Gastrocnemius medialis (tissue), 4 donors: ENCODE measurements at regions not wholly inside any gene's neighbourhood (a gene's known extent, or its start where the extent isn't known, plus 50 kb on each side); places are given as distances from the start of the nearest gene placed in this dataset.
A peak's percentile ranks its signal among the peaks of the same experiment; 100 is the strongest.
"Not testable (repeated sequence)": the region's sequence is repeated elsewhere in the genome, so short reads cannot be mapped to it uniquely, and the experiment has no call there.

Source experiments
- ATAC-seq, 2 donors: fragments of 150-250 bp; one replicate each; pipeline ENCODE4 v1.9.1; 2016
- DNase-seq, 2 donors: peaks; one replicate each; pipeline ENCODE4 v3.0.0-alpha.2; 2019
- H3K27ac ChIP-seq, 4 donors: fragments of 200-600 bp; sonication (generic); 1 replicate in 1 of 4; 2 replicates in 3 of 4; pipeline ENCODE4 v1.5.1; 2016 to 2018; ENCODE audit warnings: mild to moderate bottlenecking in 2 of 4, moderate library complexity in 1 of 4
- H3K27me3 ChIP-seq, 3 donors: fragments of 200-600 bp; sonication (generic) in 2 of 3; 1 replicate in 1 of 3; 2 replicates in 2 of 3; pipeline versions ENCODE4 v1.5.1 to v1.6.0; 2016 to 2019; ENCODE audit warnings: mild to moderate bottlenecking in 1 of 3, moderate library complexity in 1 of 3
- H3K36me3 ChIP-seq, 2 donors: fragments of 200-600 bp; sonication (generic) in 1 of 2; one replicate each; pipeline ENCODE4 v1.5.1; 2017 to 2018
- H3K4me1 ChIP-seq, 2 donors: fragments of 200-600 bp; sonication (generic) in 1 of 2; one replicate each; pipeline ENCODE4 v1.5.1; 2016 to 2017; ENCODE audit warnings: mild to moderate bottlenecking in 2 of 2
- H3K4me3 ChIP-seq, 4 donors: fragments of 200-600 bp; sonication (generic) in 3 of 4; 1 replicate in 1 of 4; 2 replicates in 3 of 4; pipeline ENCODE4 v1.5.1; 2016 to 2019; ENCODE audit warnings: mild to moderate bottlenecking in 2 of 4
- H3K9me3 ChIP-seq, 3 donors: fragments of 200-600 bp; sonication (generic) in 2 of 3; 1 replicate in 1 of 3; 2 replicates in 2 of 3; pipeline ENCODE4 v1.5.1; 2016 to 2019
- CTCF ChIP-seq, 5 experiments: fragments of 450-650 bp in 3 of 5; fragments of 200-600 bp in 2 of 5; sonication (generic) in 2 of 5; IDR thresholded peaks in 4 of 5; conservative IDR thresholded peaks in 1 of 5; 1 replicate in 4 of 5; 2 replicates in 1 of 5; pipeline ENCODE4 v1.5.1; 2016 to 2019; ENCODE audit warnings: antibody characterized with exemption in 5 of 5, mild to moderate bottlenecking in 3 of 5, moderate library complexity in 3 of 5
- POLR2A ChIP-seq, 2 donors: fragments of 450-650 bp; IDR thresholded peaks; one replicate each; pipeline ENCODE4 v1.6.1; 2017; ENCODE audit warnings: antibody characterized with exemption in 2 of 2, mild to moderate bottlenecking in 2 of 2, moderate library complexity in 2 of 2
- in situ Hi-C, 4 donors: fragments of 200-750 bp; cut with MboI; loops; one replicate each; pipeline versions ENCODE4 v1.15.0 to v1.8.0; 2017; ENCODE audit warnings: low sequenced_read_pairs in 4 of 4
- intact Hi-C: fragments of 100-400 bp; cut with DNase I; formaldehyde crosslinking; loops from one replicate; pipeline ENCODE4 v1.15.1; 2023; ENCODE audit warnings: low total_unique reads

DNA sequence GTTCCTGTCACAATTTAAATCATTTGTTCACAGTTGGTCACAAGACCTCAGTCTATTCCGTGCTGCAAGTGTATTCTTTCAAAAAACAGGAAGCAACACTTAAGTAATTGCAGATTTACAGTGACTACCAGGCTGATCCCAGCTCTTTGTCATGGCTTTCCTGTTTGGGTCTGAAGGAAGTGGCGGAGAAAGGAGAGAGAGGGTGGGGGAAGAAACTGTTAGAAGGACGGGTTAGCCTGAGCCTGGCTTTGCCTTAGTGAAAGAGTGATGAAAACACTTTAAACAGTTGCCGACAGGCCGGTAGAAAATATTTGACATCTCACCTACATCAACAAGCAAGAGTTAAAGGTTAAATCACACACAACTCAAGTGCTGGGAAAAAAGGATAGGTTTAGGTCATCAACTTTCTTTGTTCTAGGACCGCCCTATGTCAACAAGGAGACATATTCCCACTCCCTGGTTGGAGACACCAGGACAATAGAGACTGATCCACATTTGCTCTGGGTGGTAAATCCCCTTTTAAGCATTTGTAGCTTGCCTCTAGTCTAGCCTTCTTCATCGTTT is 102.2 kb upstream of the DAB2 start:
- intact Hi-C loops, result no loop called here
- Histone ChIP-seq H3K4me1 (peaks cover 0 to 2% of the 10 kb centered on the region in 2 donors), H3K9me3 (no peaks in the 10 kb centered on the region), H3K27ac (peak overlapping the region; percentile 23 to 71 (median 56)), H3K36me3 (no peaks in the 10 kb centered on the region), H3K27me3 (no peaks in the 10 kb centered on the region), H3K4me3 (no peak overlapping the region)
- ATAC-seq (peak; percentile 60 to 73), DNase-seq (peak in 1 of 2 donors; percentile 16)
- no peak for TF ChIP-seq CTCF (IDR thresholded peaks at IDR 0.05 in 4 of 5, conservative IDR thresholded peaks at IDR 0.05 in 1 of 5)
- TF ChIP-seq POLR2A (IDR thresholded peaks at IDR 0.05), result no peak
- in situ Hi-C loops, result loop anchor here in 1 of 4 donors (25.0 kb wide), 1 partner anchor 140 kb away; no protein-coding TSS in a partner anchor

DNA sequence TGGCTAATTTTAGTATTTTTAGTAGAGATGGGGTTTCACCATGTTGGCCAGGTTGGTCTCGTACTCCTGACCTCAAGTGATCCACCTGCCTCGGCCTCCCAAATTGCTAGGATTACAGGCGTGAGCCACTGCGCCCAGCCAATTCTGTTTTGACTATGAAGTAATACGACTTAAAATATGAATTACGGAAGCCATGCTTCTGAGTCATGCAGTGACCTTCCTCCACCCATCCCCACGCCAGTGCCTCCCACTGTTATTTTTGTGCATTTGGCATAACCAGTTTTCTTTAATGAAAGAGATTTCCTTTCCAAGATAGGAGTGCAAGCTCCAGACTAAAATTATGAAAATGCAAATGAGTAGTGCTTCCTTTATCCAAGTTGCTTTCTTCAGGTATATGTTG is 101.0 kb upstream of the DAB2 start:
- ATAC-seq, result peak; percentile 68 to 71

GRCh38 chr5:39525271-39525670 is 100.5 kb upstream of the DAB2 start:
- Histone ChIP-seq H3K9me3 (no peaks in the 10 kb centered on the region), H3K4me1 (peaks cover 2 to 6% of the 10 kb centered on the region in 2 donors), H3K27me3 (no peaks in the 10 kb centered on the region), H3K4me3 (no peak overlapping the region), H3K36me3 (no peaks in the 10 kb centered on the region), H3K27ac (peak overlapping the region in 3 of 4 donors; percentile 56 to 64 (median 61))
- no peak for TF ChIP-seq POLR2A (IDR thresholded peaks at IDR 0.05)
- TF ChIP-seq CTCF (IDR thresholded peaks at IDR 0.05 in 4 of 5, conservative IDR thresholded peaks at IDR 0.05 in 1 of 5), result no peak
- no peak for DNase-seq
- in situ Hi-C loops, result loop anchor here in 1 of 4 donors (25.0 kb wide), 1 partner anchor 138 kb away; no protein-coding TSS in a partner anchor
- intact Hi-C loops, result no loop called here
- ATAC-seq, result no peak

More for the DNA sequence above, 101.0 kb upstream of the DAB2 start:
- peak overlapping the region in 3 of 4 donors; percentile 56 to 71 (median 61) for H3K27ac ChIP-seq
- peak in 1 of 2 donors; percentile 19 for DNase-seq
- H3K9me3 ChIP-seq, H3K36me3 ChIP-seq, H3K4me3 ChIP-seq, intact Hi-C loops, H3K27me3 ChIP-seq, H3K4me1 ChIP-seq: not testable (repeated sequence)
- in situ Hi-C loops, result loop anchor here in 1 of 4 donors (25.0 kb wide), 1 partner anchor 138 kb away; no protein-coding TSS in a partner anchor

GRCh38 chr5:39523821-39524220 is 99.0 kb upstream of the DAB2 start:
- in situ Hi-C loops (no loop called here), intact Hi-C loops (no loop called here)
- no peak for TF ChIP-seq POLR2A (IDR thresholded peaks at IDR 0.05)
- no peak for TF ChIP-seq CTCF (IDR thresholded peaks at IDR 0.05 in 4 of 5, conservative IDR thresholded peaks at IDR 0.05 in 1 of 5)
- DNase-seq (no peak), ATAC-seq (no peak)
- no peaks in the 10 kb centered on the region for H3K9me3 ChIP-seq
- no peaks in the 10 kb centered on the region for H3K36me3 ChIP-seq
- peaks cover 10 to 15% of the 10 kb centered on the region in 2 donors for H3K4me1 ChIP-seq
- no peak overlapping the region for H3K27ac ChIP-seq
- H3K4me3 ChIP-seq, result no peak overlapping the region
- H3K27me3 ChIP-seq, result no peaks in the 10 kb centered on the region

DNA sequence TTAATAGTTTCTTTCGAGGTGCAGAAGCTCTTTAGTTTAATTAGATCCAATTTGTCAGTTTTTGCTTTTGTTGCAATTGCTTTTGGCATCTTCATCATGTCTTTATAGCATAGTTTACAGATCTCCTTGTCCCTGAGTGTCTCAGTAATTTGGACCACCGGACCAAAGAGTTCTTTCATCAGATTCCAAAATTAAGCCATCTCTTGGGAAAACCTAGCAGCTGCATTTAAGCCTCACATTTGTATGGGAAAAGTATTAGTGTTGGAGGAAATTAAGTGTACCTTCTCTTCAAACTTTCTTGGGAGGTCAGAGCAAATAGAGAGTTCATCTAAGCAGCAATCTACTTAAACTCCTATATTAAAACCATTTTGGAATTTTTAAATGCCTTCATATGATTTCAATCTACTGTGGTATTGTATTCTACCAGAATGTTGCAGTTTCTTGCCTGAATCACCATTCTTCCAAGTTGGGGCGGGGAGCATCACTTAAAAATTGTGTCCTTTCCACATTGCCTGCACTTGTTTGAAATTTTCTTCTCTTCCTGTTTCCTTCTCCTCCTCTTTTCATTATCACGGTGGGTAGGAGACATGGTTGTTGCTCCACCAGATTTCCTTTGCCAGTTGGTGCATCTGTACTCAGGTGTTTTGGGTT is 97.3 kb upstream of the DAB2 start:
- TF ChIP-seq CTCF (IDR thresholded peaks at IDR 0.05 in 4 of 5, conservative IDR thresholded peaks at IDR 0.05 in 1 of 5) (no peak), POLR2A (IDR thresholded peaks at IDR 0.05) (no peak)
- no peak overlapping the region for H3K4me3 ChIP-seq
- H3K9me3 ChIP-seq, result no peaks in the 10 kb centered on the region
- ATAC-seq, result no peak
- in situ Hi-C loops (no loop called here), intact Hi-C loops (no loop called here)
- no peak for DNase-seq
- no peaks in the 10 kb centered on the region for H3K27me3 ChIP-seq
- peaks cover 10 to 15% of the 10 kb centered on the region in 2 donors for H3K4me1 ChIP-seq
- no peaks in the 10 kb centered on the region for H3K36me3 ChIP-seq
- H3K27ac ChIP-seq, result no peak overlapping the region
